ENCODE measurements at regions not wholly inside any gene's neighbourhood (a gene's known extent, or its start where the extent isn't known, plus 50 kb on each side); places are given as distances from the start of the nearest gene placed in this dataset.

GRCh38 chr4:160217352-160217751 lies 1114.5 kb downstream of the RAPGEF2 start:
- FAIRE-seq: no peak
- no TSS peak for BruUV-seq (replicated peaks)
- in situ Hi-C loops (cut with MboI): no loop called here
- intact Hi-C loops (cut with micrococcal nuclease; ENCODE audit: unreplicated experiment): no loop called here
- CTCF ChIA-PET: no interaction called here
- Histone ChIP-seq H3K4me2 (ENCODE audit: control insufficient read depth, insufficient read depth) (no peak overlapping the region), H3K27ac (ENCODE audit: control insufficient read depth, insufficient read depth) (no peak overlapping the region), H4K20me1 (ENCODE audit: control insufficient read depth, insufficient read depth) (no peaks in the 10 kb centered on the region), H3K27me3 (replicated peaks in 1 of 2; ENCODE audit: control insufficient read depth in 2 of 2, insufficient read depth in 2 of 2, low read length in 1 of 2) (no peaks in the 10 kb centered on the region), H3K4me1 (ENCODE audit: control insufficient read depth, insufficient read depth, low read length) (no peaks in the 10 kb centered on the region), H2AFZ (ENCODE audit: control insufficient read depth, low read depth, low read length) (no peak overlapping the region), H3K36me3 (ENCODE audit: control insufficient read depth in 2 of 2, insufficient read depth in 2 of 2, low read length in 1 of 2) (no peaks in the 10 kb centered on the region), H3K9me3 (replicated peaks; ENCODE audit: control insufficient read depth, insufficient read depth, low read length) (no peaks in the 10 kb centered on the region), H3K79me2 (ENCODE audit: control insufficient read depth, insufficient read depth, low read length) (no peaks in the 10 kb centered on the region), H3K4me3 (no peak overlapping the region), H3K9ac (ENCODE audit: control insufficient read depth, insufficient read depth, low read length) (no peak overlapping the region)
- SMC1A ChIA-PET (ENCODE audit: uncharacterized antibody, unreplicated experiment): no interaction called here
- POLR2A ChIA-PET: no interaction called here
- ATAC-seq: no peak
- no peak for DNase-seq (ENCODE audit: low read depth, low spot score)
- RAD21 ChIA-PET (ENCODE audit: unreplicated experiment): no interaction called here
- 0% methylated on average over 1 of the region's 1 CpG for WGBS (ENCODE audit: insufficient coverage, insufficient replicate concordance, low lambda C conversion rate, missing lambda C conversion rate)
- TF ChIP-seq SPI1 (IDR thresholded peaks at IDR 0.05; ENCODE audit: borderline replicate concordance, insufficient read depth, low read depth, low read length) (no peak), ASH2L (IDR thresholded peaks at IDR 0.05; ENCODE audit: borderline replicate concordance, low read depth) (no peak), SREBF2 (IDR thresholded peaks at IDR 0.05; ENCODE audit: low read length) (no peak), FOS (IDR thresholded peaks at IDR 0.05; ENCODE audit: borderline replicate concordance, extremely low read depth, insufficient read length) (no peak), RUNX3 (IDR thresholded peaks at IDR 0.05; ENCODE audit: low read length) (no peak), RBBP5 (conservative IDR thresholded peaks at IDR 0.05) (no peak), ZNF592 (IDR thresholded peaks at IDR 0.05) (no peak), MYB (IDR thresholded peaks at IDR 0.05; ENCODE audit: borderline replicate concordance, low read depth, low read length) (no peak), IRF3 (IDR thresholded peaks at IDR 0.05) (no peak), MTA3 (IDR thresholded peaks at IDR 0.05; ENCODE audit: borderline replicate concordance, low read length) (no peak)
- TF ChIP-seq, protein P1, sequence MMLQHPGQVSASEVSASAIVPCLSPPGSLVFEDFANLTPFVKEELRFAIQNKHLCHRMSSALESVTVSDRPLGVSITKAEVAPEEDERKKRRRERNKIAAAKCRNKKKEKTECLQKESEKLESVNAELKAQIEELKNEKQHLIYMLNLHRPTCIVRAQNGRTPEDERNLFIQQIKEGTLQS (IDR thresholded peaks at IDR 0.05; ENCODE audit: borderline replicate concordance, extremely low read depth, low read depth, low read length): no peak
- TF ChIP-seq, protein P2, sequence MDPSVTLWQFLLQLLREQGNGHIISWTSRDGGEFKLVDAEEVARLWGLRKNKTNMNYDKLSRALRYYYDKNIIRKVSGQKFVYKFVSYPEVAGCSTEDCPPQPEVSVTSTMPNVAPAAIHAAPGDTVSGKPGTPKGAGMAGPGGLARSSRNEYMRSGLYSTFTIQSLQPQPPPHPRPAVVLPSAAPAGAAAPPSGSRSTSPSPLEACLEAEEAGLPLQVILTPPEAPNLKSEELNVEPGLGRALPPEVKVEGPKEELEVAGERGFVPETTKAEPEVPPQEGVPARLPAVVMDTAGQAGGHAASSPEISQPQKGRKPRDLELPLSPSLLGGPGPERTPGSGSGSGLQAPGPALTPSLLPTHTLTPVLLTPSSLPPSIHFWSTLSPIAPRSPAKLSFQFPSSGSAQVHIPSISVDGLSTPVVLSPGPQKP (IDR thresholded peaks at IDR 0.05; ENCODE audit: low read depth, low read length): no peak
- TF ChIP-seq, protein P3, sequence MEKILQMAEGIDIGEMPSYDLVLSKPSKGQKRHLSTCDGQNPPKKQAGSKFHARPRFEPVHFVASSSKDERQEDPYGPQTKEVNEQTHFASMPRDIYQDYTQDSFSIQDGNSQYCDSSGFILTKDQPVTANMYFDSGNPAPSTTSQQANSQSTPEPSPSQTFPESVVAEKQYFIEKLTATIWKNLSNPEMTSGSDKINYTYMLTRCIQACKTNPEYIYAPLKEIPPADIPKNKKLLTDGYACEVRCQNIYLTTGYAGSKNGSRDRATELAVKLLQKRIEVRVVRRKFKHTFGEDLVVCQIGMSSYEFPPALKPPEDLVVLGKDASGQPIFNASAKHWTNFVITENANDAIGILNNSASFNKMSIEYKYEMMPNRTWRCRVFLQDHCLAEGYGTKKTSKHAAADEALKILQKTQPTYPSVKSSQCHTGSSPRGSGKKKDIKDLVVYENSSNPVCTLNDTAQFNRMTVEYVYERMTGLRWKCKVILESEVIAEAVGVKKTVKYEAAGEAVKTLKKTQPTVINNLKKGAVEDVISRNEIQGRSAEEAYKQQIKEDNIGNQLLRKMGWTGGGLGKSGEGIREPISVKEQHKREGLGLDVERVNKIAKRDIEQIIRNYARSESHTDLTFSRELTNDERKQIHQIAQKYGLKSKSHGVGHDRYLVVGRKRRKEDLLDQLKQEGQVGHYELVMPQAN (conservative IDR thresholded peaks at IDR 0.05): no peak
- TF ChIP-seq, protein P4, sequence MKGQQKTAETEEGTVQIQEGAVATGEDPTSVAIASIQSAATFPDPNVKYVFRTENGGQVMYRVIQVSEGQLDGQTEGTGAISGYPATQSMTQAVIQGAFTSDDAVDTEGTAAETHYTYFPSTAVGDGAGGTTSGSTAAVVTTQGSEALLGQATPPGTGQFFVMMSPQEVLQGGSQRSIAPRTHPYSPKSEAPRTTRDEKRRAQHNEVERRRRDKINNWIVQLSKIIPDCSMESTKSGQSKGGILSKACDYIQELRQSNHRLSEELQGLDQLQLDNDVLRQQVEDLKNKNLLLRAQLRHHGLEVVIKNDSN (IDR thresholded peaks at IDR 0.05; ENCODE audit: borderline replicate concordance, extremely low read length, insufficient read depth, low read depth, low read length): no peak
